IMR-90 (cell line): ENCODE measurements at regions not wholly inside any gene's neighbourhood (a gene's known extent, or its start where the extent isn't known, plus 50 kb on each side); places are given as distances from the start of the nearest gene placed in this dataset.

ENCODE experiments used
- ATAC-seq: fragments of 200-7000 bp; cut with Tn5 transposase; 2 replicates; pipeline ENCODE4 v1.9.1; 2020; ENCODE audit warnings: low read depth, mild to moderate bottlenecking, moderate library complexity
- BruUV-seq: library from RNA; stranded (reverse); fragments of 400-500 nt; replicated peaks from 2 replicates; lab custom pipeline; 2021; lab: Mats Ljungman, UMichigan
- CTCF ChIA-PET: fragments of 300-600 bp; formaldehyde crosslinking; extraction: SDS; loops from one replicate; lab custom pipeline; 2021; ENCODE audit warnings: antibody characterized with exemption; lab: Yijun Ruan, JAX
- POLR2A ChIA-PET: fragments of 300-600 bp; sonication (Branson Sonifier 250); formaldehyde crosslinking; loops from one replicate; lab custom pipeline; 2022; ENCODE audit warnings: antibody characterized with exemption; ENCODE audit not compliant: unreplicated experiment; lab: Charles Lee
- DNase-seq: peaks from one replicate; pipeline ENCODE4 v3.0.0; 2013
- H2AFZ ChIP-seq: replicated peaks from 2 replicates; pipeline ENCODE3; 2013; ENCODE audit warnings: low read length, mild to moderate bottlenecking; ENCODE audit not compliant: poor library complexity
- H2AK5ac ChIP-seq: 2 replicates; pipeline ENCODE4 v1.6.1; 2013; ENCODE audit warnings: low read depth, low read length, inconsistent platforms
- H2AK9ac ChIP-seq: replicated peaks from 2 replicates; pipeline ENCODE3; 2013; ENCODE audit warnings: mild to moderate bottlenecking, low read depth, low read length, moderate library complexity; ENCODE audit not compliant: poor library complexity
- H2BK120ac ChIP-seq: 2 replicates; pipeline ENCODE4 v1.6.1; 2013; ENCODE audit warnings: low read depth, low read length, inconsistent platforms
- H2BK15ac ChIP-seq: 3 replicates; pipeline ENCODE4 v1.6.1; 2013; ENCODE audit warnings: low read depth, low read length, inconsistent platforms
- H2BK20ac ChIP-seq: 2 replicates; pipeline ENCODE4 v1.6.1; 2013; ENCODE audit warnings: low read depth, mild to moderate bottlenecking, inconsistent platforms, low read length, moderate library complexity
- H2BK5ac ChIP-seq: 2 replicates; pipeline ENCODE4 v1.6.1; 2013; ENCODE audit warnings: mild to moderate bottlenecking, low read depth, low read length, inconsistent platforms; ENCODE audit not compliant: poor library complexity, severe bottlenecking
- H3K14ac ChIP-seq: replicated peaks from 2 replicates; pipeline ENCODE4 v1.6.1; 2013; ENCODE audit warnings: low read depth, low read length, inconsistent platforms
- H3K18ac ChIP-seq: 2 replicates; pipeline ENCODE4 v1.6.1; 2013; ENCODE audit warnings: low read depth, low read length, control low read depth
- H3K23ac ChIP-seq: 2 replicates; pipeline ENCODE4 v1.6.1; 2013; ENCODE audit warnings: low read depth, low read length, inconsistent platforms
- H3K27ac ChIP-seq: 2 replicates; pipeline ENCODE4 v1.5.1; 2013; ENCODE audit warnings: mild to moderate bottlenecking, control low read depth, low read length; ENCODE audit not compliant: insufficient read depth
- H3K27me3 ChIP-seq: 2 replicates; pipeline ENCODE4 v1.6.1; 2013; ENCODE audit warnings: low read length; ENCODE audit not compliant: control insufficient read depth, insufficient read depth
- H3K36me3 ChIP-seq: 2 replicates; pipeline ENCODE4 v1.6.1; 2013; ENCODE audit warnings: low read length, mixed read lengths; ENCODE audit not compliant: control insufficient read depth, insufficient read depth
- H3K4ac ChIP-seq: 2 replicates; pipeline ENCODE4 v1.6.1; 2013; ENCODE audit warnings: low read depth, low read length, inconsistent platforms
- H3K4me1 ChIP-seq: 2 replicates; pipeline ENCODE4 v1.6.1; 2013; ENCODE audit warnings: low read length, mixed read lengths; ENCODE audit not compliant: control insufficient read depth, insufficient read depth
- H3K4me2 ChIP-seq: 2 replicates; pipeline ENCODE4 v1.6.1; 2013; ENCODE audit warnings: low read depth, mild to moderate bottlenecking, control low read depth, low read length, moderate library complexity
- H3K4me3 ChIP-seq: 2 replicates; pipeline ENCODE4 v1.5.1; 2013; ENCODE audit warnings: low read depth, mild to moderate bottlenecking, control low read depth, low read length, moderate library complexity; ENCODE audit not compliant: insufficient read depth
- H3K56ac ChIP-seq: 2 replicates; pipeline ENCODE4 v1.6.1; 2013; ENCODE audit warnings: low read length, inconsistent platforms; ENCODE audit not compliant: insufficient read depth; ENCODE audit errors: extremely low read depth
- H3K79me1 ChIP-seq, 2 experiments: 2 replicates each; pipeline ENCODE4 v1.6.1; 2013; ENCODE audit warnings: low read length in 2 of 2, inconsistent platforms in 1 of 2, low read depth in 1 of 2
- H3K9ac ChIP-seq: 2 replicates; pipeline ENCODE4 v1.6.1; 2013; ENCODE audit warnings: low read depth, low read length, control low read depth
- H3K9me1 ChIP-seq: 2 replicates; pipeline ENCODE4 v1.6.1; 2013; ENCODE audit warnings: low read length, inconsistent platforms; ENCODE audit not compliant: insufficient read depth
- H3K9me3 ChIP-seq: 2 replicates; pipeline ENCODE4 v1.6.1; 2013; ENCODE audit warnings: low read length; ENCODE audit not compliant: control insufficient read depth, insufficient read depth
- H4K20me1 ChIP-seq: 2 replicates; pipeline ENCODE4 v1.6.1; 2013; ENCODE audit warnings: low read length, inconsistent platforms; ENCODE audit not compliant: insufficient read depth
- H4K5ac ChIP-seq: 2 replicates; pipeline ENCODE4 v1.6.1; 2013; ENCODE audit warnings: mild to moderate bottlenecking, low read depth, low read length, control low read depth
- H4K8ac ChIP-seq, 2 experiments: 2 replicates each; pipeline ENCODE4 v1.6.1; 2013; ENCODE audit warnings: low read depth in 2 of 2, low read length in 2 of 2, control low read depth in 1 of 2, inconsistent platforms in 1 of 2
- H4K91ac ChIP-seq: 2 replicates; pipeline ENCODE4 v1.6.1; 2013; ENCODE audit warnings: low read depth, low read length, inconsistent platforms; ENCODE audit not compliant: insufficient read depth
- CEBPB ChIP-seq: IDR thresholded peaks from 2 replicates; pipeline ENCODE4 v1.6.1; 2012; ENCODE audit warnings: low read depth, low read length, improper control_type of control experiment
- CTCF ChIP-seq: conservative IDR thresholded peaks from 2 replicates; pipeline ENCODE4 v1.5.1; 2012; ENCODE audit warnings: mild to moderate bottlenecking, low read depth, low read length, improper control_type of control experiment
- ELK1 ChIP-seq: fragments of 150-350 bp; IDR thresholded peaks from 2 replicates; pipeline ENCODE4 v1.6.1; 2016; ENCODE audit warnings: low read depth, mild to moderate bottlenecking, low read length, moderate library complexity, borderline replicate concordance
- FOS ChIP-seq: fragments of 150-350 bp; IDR thresholded peaks from 2 replicates; pipeline ENCODE4 v1.6.1; 2016; ENCODE audit warnings: low read depth, low read length
- MAFK ChIP-seq: IDR thresholded peaks from 2 replicates; pipeline ENCODE4 v1.6.1; 2012; ENCODE audit warnings: low read depth, low read length, improper control_type of control experiment
- MAZ ChIP-seq: IDR thresholded peaks from 2 replicates; pipeline ENCODE4 v1.6.1; 2012; ENCODE audit warnings: low read depth, mild to moderate bottlenecking, low read length, improper control_type of control experiment, moderate library complexity, borderline replicate concordance
- MXI1 ChIP-seq: IDR thresholded peaks from 2 replicates; pipeline ENCODE4 v1.6.1; 2012; ENCODE audit warnings: low read depth, mild to moderate bottlenecking, low read length, moderate library complexity, borderline replicate concordance
- NFE2L2 ChIP-seq: fragments of 150-350 bp; IDR thresholded peaks from 2 replicates; pipeline ENCODE4 v1.6.1; 2016; ENCODE audit warnings: low read depth, mild to moderate bottlenecking, low read length
- POLR2A ChIP-seq: IDR thresholded peaks from 2 replicates; pipeline ENCODE4 v1.6.1; 2012; ENCODE audit warnings: mild to moderate bottlenecking, low read depth, low read length
- RAD21 ChIP-seq: IDR thresholded peaks from 2 replicates; pipeline ENCODE4 v1.6.1; 2012; ENCODE audit warnings: low read length, improper control_type of control experiment
- RCOR1 ChIP-seq: IDR thresholded peaks from 2 replicates; pipeline ENCODE4 v1.6.1; 2012; ENCODE audit warnings: mild to moderate bottlenecking, low read length, improper control_type of control experiment; ENCODE audit not compliant: insufficient replicate concordance
- RFX5 ChIP-seq: IDR thresholded peaks from 2 replicates; pipeline ENCODE4 v1.8.0; 2012; ENCODE audit warnings: low read depth, mild to moderate bottlenecking, low read length, moderate library complexity
- USF2 ChIP-seq: fragments of 150-350 bp; IDR thresholded peaks from 2 replicates; pipeline ENCODE4 v1.6.1; 2017; ENCODE audit warnings: mild to moderate bottlenecking, antibody characterized with exemption, low read length, low read depth
- WGBS, 2 experiments: methylation state at CpG; one replicate each; pipeline versions ENCODE4 v1.1.5 to v1.1.7; 2013; ENCODE audit warnings: missing lambda C conversion rate in 2 of 2; ENCODE audit not compliant: insufficient read length in 1 of 2; ENCODE audit errors: extremely low coverage in 2 of 2; 5-methylcytosine and 5-hydroxymethylcytosine counted together
- dilution Hi-C: fragments of 300-500 bp; cut with HindIII; formaldehyde crosslinking; loops from one replicate; pipeline ENCODE4 v1.14.3; 2018; ENCODE audit warnings: low sequenced_read_pairs; ENCODE audit not compliant: unreplicated experiment
- in situ Hi-C: fragments of 300-500 bp; cut with MboI; formaldehyde crosslinking; loops from 3 replicates; pipeline ENCODE4 v1.14.3; 2019; ENCODE audit warnings: low sequenced_read_pairs, inconsistent platforms, mixed read lengths
- intact Hi-C: fragments of 100-400 bp; cut with micrococcal nuclease; formaldehyde crosslinking; loops from 2 replicates; pipeline ENCODE4 v1.10.0; 2022

- Histone ChIP-seq H2AK5ac (no peak overlapping the region), H2BK20ac (no peak overlapping the region), H2BK120ac (no peak overlapping the region), H3K14ac (no peak overlapping the region), H3K4me1 (no peaks in the 10 kb centered on the region), H3K9ac (no peak overlapping the region), H3K23ac (no peak overlapping the region), H3K56ac (no peak overlapping the region), H4K91ac (no peak overlapping the region), H3K79me1 (no peaks in the 10 kb centered on the region), H3K27ac (no peak overlapping the region), H4K20me1 (no peaks in the 10 kb centered on the region), H2AFZ (no peak overlapping the region), H3K18ac (no peak overlapping the region), H2BK5ac (no peak overlapping the region), H4K5ac (no peak overlapping the region), H4K8ac (no peak overlapping the region), H2AK9ac (no peak overlapping the region), H3K4me3 (no peak overlapping the region), H3K9me3 (no peaks in the 10 kb centered on the region), H3K4ac (no peak overlapping the region), H3K36me3 (no peaks in the 10 kb centered on the region), H3K27me3 (no peaks in the 10 kb centered on the region; the same call in 1 of the 2 replicates), H3K4me2 (no peak overlapping the region), H2BK15ac (no peak overlapping the region), H3K9me1 (no peaks in the 10 kb centered on the region)
- 83% methylated on average over 1 of the region's 10 CpGs; no CpG with 5 or more reads in 1 of the 2 experiments for WGBS, 2 experiments
- in situ Hi-C loops = loop anchor here (10.0 kb wide), 1 partner anchor 206 kb away; no protein-coding TSS in a partner anchor
- DNase-seq (no peak), ATAC-seq (no peak)
- no TSS peak for BruUV-seq
- TF ChIP-seq FOS (no peak), RCOR1 (no peak), CEBPB (no peak), RAD21 (no peak), RFX5 (no peak), MXI1 (no peak), NFE2L2 (no peak), USF2 (no peak), ELK1 (no peak), CTCF (no peak), MAFK (no peak), POLR2A (no peak), MAZ (no peak)
- dilution Hi-C loops = no loop called here
- ChIA-PET CTCF (no interaction called here), POLR2A (no interaction called here)
- intact Hi-C loops = no loop called here
Measured at GRCh38 chr1:29450591-29450990, 214.3 kb downstream of the PTPRU start.
